AG04449 (cell line): ENCODE measurements at regions not wholly inside any gene's neighbourhood (a gene's known extent, or its start where the extent isn't known, plus 50 kb on each side); places are given as distances from the start of the nearest gene placed in this dataset.

Experiments used
- CTCF ChIA-PET: fragments of 350-600 bp; formaldehyde crosslinking; extraction: SDS; loops from one replicate; lab custom pipeline; 2021; ENCODE audit warnings: antibody characterized with exemption; lab: Yijun Ruan, JAX
- POLR2A ChIA-PET: fragments of 400-600, 350-600 bp; formaldehyde crosslinking; extraction: SDS; loops from one replicate; lab custom pipeline; 2020; ENCODE audit warnings: antibody characterized with exemption, inconsistent platforms; lab: Yijun Ruan, JAX
- DNase-seq: peaks from one replicate; pipeline ENCODE4 v3.0.0-alpha.2; 2010; ENCODE audit warnings: low read depth, low spot score
- H3K4me3 ChIP-seq: 2 replicates; pipeline ENCODE4 v1.5.1; 2011; ENCODE audit warnings: low read depth, mild to moderate bottlenecking, control low read depth, low read length
- TF ChIP-seq, protein P1 (sequence below): IDR thresholded peaks from one replicate; pipeline ENCODE4 v1.5.1; 2011; ENCODE audit warnings: mild to moderate bottlenecking, moderate library complexity, low read length, control low read depth, inconsistent platforms; ENCODE audit not compliant: insufficient read depth; ENCODE audit errors: missing control alignments

DNA sequence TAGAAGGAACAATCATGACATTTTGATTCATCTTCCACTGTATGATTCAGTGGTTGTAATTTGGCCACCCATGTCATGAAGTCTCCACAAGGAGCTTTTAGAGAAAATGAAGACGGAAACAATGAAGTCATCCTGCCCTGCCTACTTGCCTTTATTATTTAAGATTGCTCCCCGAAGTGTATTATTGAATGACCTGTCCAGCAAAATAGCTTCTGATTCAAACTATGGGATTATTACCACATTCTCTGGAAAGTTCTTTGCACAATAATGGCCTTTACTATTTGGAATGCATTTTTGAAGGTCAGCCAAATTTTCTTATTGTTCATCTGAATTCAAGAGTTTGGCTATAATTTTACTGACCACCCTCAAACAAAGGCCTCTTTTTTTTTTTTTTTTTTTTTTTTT is 77.8 kb upstream of the RFC3 start:
- no peak for DNase-seq
- no peak overlapping the region for H3K4me3 ChIP-seq
- TF ChIP-seq, protein P1, sequence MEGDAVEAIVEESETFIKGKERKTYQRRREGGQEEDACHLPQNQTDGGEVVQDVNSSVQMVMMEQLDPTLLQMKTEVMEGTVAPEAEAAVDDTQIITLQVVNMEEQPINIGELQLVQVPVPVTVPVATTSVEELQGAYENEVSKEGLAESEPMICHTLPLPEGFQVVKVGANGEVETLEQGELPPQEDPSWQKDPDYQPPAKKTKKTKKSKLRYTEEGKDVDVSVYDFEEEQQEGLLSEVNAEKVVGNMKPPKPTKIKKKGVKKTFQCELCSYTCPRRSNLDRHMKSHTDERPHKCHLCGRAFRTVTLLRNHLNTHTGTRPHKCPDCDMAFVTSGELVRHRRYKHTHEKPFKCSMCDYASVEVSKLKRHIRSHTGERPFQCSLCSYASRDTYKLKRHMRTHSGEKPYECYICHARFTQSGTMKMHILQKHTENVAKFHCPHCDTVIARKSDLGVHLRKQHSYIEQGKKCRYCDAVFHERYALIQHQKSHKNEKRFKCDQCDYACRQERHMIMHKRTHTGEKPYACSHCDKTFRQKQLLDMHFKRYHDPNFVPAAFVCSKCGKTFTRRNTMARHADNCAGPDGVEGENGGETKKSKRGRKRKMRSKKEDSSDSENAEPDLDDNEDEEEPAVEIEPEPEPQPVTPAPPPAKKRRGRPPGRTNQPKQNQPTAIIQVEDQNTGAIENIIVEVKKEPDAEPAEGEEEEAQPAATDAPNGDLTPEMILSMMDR: no peak
- POLR2A ChIA-PET: no interaction called here
- CTCF ChIA-PET: no interaction called here

DNA sequence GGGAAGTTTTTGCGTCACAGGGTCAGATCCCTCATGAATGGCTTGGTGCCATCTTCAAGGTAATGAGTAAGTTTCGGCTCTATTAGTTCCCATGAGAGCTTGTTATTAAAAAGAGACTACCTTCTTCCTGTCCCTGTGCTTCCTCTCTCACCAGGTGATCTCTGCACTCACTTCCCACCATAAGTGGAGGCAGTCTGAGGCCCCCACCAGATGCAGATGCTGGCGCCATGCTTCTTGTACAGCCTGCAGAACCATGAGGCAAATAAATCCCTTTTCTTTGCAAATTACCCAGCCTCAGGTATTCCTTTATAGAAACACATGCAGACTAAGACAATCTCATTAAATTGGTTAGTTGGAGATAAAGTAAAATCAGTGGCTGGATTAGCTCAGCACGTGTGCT is 75.6 kb upstream of the RFC3 start:
- TF ChIP-seq, protein P1: no peak
- POLR2A ChIA-PET: interaction anchor here (0.6 kb wide), 1 partner anchor 9 kb away, joined by 3 read pairs; no protein-coding TSS in a partner anchor
- no peak for DNase-seq
- CTCF ChIA-PET: no interaction called here
- no peak overlapping the region for H3K4me3 ChIP-seq

DNA sequence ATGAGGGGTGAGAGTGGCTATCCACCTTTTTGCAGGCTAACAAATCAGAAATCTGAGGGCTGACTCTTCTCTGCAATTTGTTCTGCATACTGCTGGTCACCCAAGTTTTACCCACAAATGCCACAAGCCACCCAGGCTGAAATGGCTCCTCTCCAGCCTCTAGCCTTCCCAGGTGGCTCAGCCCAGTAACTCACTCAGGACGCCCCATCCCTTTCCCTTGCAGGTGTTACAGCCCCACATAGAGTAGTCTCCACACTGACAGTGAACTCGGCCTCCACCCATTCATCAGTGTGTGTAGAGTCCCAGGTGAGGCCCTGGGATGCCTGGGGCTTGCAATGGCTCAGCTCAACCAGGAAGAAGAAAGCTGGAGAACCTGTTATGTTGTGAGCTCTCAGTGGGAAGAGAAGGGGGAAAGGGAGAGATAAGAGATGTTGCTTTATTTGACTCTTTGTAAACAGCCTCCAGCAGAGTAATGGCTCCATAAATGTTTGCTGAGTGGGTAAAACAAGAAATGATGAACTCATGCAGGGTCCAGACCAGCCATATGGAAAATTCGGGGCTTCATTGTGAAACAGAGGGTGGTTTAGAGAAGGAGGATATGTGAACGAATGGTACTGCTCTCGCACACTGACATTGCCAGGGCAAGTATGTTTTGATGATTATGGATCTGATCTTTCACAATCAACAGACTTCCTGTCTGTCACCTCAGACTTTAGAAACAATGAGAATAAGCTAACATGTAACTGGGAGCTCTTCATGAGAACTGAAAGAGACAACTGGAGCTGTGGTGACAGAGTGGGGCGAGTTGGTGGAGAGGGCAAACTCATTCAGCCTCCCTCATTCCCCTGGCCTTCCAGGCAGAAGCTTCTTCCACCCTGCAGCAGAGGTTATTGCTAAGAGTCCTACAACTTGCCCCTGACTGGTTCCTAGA is 74.2 kb upstream of the RFC3 start:
- TF ChIP-seq, protein P1: no peak
- DNase-seq: no peak
- H3K4me3 ChIP-seq: no peak overlapping the region
- ChIA-PET CTCF (interaction anchor here (1.1 kb wide), 1 partner anchor 20 kb away, joined by 3 read pairs; no protein-coding TSS in a partner anchor), POLR2A (no interaction called here)

DNA sequence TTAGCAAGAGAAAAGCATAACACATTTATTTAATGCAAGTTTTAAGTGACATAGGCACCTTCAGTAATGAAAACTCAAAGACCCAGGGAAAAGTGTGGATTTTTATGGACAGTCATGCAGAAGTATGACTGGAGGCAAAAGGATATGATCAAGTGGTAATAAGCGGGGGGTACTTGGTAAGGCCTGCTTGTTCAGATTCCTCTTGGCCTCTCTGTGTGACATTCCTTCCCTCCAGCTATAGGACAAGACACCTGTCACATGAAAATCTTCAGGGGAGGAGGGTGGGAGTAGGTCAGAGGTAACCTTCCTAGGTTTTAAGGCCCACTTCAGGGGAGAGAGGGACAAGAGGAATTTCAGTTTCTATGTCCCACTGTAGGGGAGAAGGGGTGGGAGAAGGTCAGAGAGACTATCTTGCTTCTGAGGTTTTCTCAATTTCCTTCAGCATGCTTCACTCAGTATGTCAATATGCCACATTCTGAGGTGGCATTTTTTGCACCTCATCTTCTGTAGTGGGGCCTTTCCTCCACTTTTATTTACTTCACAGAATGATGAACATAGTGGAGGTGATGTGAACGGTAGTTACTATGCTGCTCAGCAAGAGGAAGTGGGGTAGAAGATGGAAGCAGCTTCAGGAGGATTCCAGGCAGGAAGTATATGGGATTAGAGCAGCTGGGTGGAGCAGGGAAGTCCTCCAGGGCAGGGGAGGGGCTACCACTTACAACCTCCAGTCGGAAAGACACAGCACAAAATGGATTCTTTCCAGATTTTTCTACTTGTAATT is 73.2 kb upstream of the RFC3 start:
- no peak overlapping the region for H3K4me3 ChIP-seq
- TF ChIP-seq, protein P1: no peak
- no peak for DNase-seq
- POLR2A ChIA-PET: no interaction called here
- CTCF ChIA-PET: interaction anchor here (1.1 kb wide), 1 partner anchor 21 kb away, joined by 3 read pairs; no protein-coding TSS in a partner anchor

DNA sequence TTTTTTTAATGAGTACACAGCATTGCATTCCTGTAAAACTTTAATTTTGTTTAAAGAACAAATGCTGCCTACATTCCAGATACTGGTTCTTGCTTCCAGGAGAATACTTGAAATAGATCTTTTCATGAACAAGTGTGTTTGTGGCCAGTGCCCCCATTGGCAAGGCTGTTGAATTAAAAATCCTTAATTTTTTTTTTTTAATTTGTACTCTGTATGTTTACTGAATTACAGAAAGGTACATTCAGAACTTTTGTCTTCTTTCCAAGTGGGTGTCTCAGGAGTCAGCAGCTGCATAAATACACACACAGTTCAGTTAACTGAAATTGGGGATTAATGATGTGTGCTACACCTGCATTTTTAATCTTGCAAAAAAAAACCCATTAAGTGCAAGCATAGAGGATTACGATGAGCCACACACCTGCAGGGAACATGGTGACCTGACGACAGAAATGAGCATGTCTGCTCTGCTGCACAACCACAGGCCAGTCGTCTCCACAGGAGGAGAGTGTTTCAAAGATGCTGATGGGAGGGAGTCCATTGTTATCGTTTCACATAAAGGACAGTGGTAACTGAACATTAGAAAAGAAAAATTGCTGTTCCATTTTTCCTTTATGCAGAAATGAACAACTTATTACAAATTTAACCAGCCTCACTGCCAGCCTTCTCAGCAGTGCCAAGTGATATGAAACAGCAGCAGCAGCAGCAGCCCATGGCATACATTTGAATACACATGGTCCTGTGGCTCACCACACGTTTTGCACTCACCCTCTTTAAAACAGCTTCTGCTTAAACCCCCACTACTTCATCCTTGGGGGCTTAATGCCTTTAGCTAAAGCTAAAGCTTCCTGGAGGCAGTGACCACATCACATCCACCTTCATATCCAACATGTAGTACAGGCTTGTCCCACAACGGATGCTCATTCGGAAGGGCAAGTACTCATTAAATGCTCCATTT is 72.3 kb upstream of the RFC3 start:
- no peak overlapping the region for H3K4me3 ChIP-seq
- TF ChIP-seq, protein P1: no peak
- CTCF ChIA-PET: no interaction called here
- DNase-seq: no peak
- POLR2A ChIA-PET: no interaction called here
